H1 (cell line): ENCODE measurements at regions not wholly inside any gene's neighbourhood (a gene's known extent, or its start where the extent isn't known, plus 50 kb on each side); places are given as distances from the start of the nearest gene placed in this dataset.

ENCODE experiments used
- CTCF ChIA-PET: fragments of 300-600 bp; sonication (Branson Sonifier 250); formaldehyde crosslinking; loops from one replicate; lab custom pipeline; 2021; ENCODE audit not compliant: partially characterized antibody; lab: Charles Lee
- POLR2A ChIA-PET: fragments of 300-600 bp; sonication (Branson Sonifier 250); formaldehyde crosslinking; loops from one replicate; lab custom pipeline; 2021; ENCODE audit warnings: inconsistent platforms; ENCODE audit not compliant: partially characterized antibody; lab: Charles Lee
- DNase-seq, 2 experiments: peaks; one replicate each; pipeline versions ENCODE4 v3.0.0 to v3.0.0-alpha.2; 2010 to 2022; ENCODE audit warnings: low spot score in 2 of 2, low read depth in 1 of 2, mixed read lengths in 1 of 2
- FAIRE-seq: peaks from 2 replicates; lab custom pipeline; 2011; peaks lifted over from hg19 to GRCh38; lab: Jason Lieb, UNC
- H2AFZ ChIP-seq: 2 replicates; pipeline ENCODE4 v1.8.1; 2012; ENCODE audit warnings: low read length, inconsistent platforms
- H2AK5ac ChIP-seq: 2 replicates; pipeline ENCODE4 v1.6.1; 2013; ENCODE audit warnings: low read depth, low read length
- H2BK120ac ChIP-seq: replicated peaks from 2 replicates; pipeline ENCODE3; 2013; ENCODE audit warnings: low read depth, low read length, inconsistent platforms
- H2BK12ac ChIP-seq: 2 replicates; pipeline ENCODE4 v1.6.1; 2013; ENCODE audit warnings: low read depth, low read length
- H2BK15ac ChIP-seq: 2 replicates; pipeline ENCODE4 v1.6.1; 2013; ENCODE audit warnings: low read length
- H2BK20ac ChIP-seq: 2 replicates; pipeline ENCODE4 v1.6.1; 2013; ENCODE audit warnings: low read length
- H2BK5ac ChIP-seq: 2 replicates; pipeline ENCODE4 v1.6.1; 2013; ENCODE audit warnings: low read depth, low read length
- H3K14ac ChIP-seq: 2 replicates; pipeline ENCODE4 v1.6.1; 2013; ENCODE audit warnings: inconsistent platforms; ENCODE audit not compliant: insufficient read length
- H3K18ac ChIP-seq: 2 replicates; pipeline ENCODE4 v1.6.1; 2013; ENCODE audit warnings: low read length; ENCODE audit errors: extremely low read depth
- H3K23ac ChIP-seq: 2 replicates; pipeline ENCODE4 v1.6.1; 2013; ENCODE audit warnings: inconsistent platforms; ENCODE audit not compliant: insufficient read length
- H3K23me2 ChIP-seq: 2 replicates; pipeline ENCODE4 v1.6.1; 2013; ENCODE audit warnings: low read depth, low read length
- H3K27ac ChIP-seq: 2 replicates; pipeline ENCODE4 v1.6.1; 2011; ENCODE audit warnings: low read depth, low read length, inconsistent platforms
- H3K27me3 ChIP-seq, 4 experiments: replicated peaks in 1 of 4; 1 replicate in 1 of 4; 2 replicates in 3 of 4; pipeline versions ENCODE4 v1.6.1 to v1.8.1; 2011 to 2013; ENCODE audit warnings: low read length in 3 of 4, mild to moderate bottlenecking in 3 of 4, inconsistent platforms in 2 of 4, mixed read lengths in 2 of 4, moderate library complexity in 1 of 4; ENCODE audit not compliant: control insufficient read depth in 3 of 4, insufficient read depth in 3 of 4; ENCODE audit errors: extremely low read depth in 1 of 4
- H3K36me3 ChIP-seq, 4 experiments: 2 replicates each; pipeline versions ENCODE4 v1.6.1 to v1.8.1; 2011 to 2013; ENCODE audit warnings: mild to moderate bottlenecking in 4 of 4, low read length in 3 of 4, moderate library complexity in 2 of 4, control low read depth in 1 of 4, inconsistent platforms in 1 of 4; ENCODE audit not compliant: insufficient read depth in 4 of 4, control insufficient read depth in 2 of 4
- H3K4ac ChIP-seq: replicated peaks from 2 replicates; pipeline ENCODE3; 2013; ENCODE audit warnings: low read length, low read depth, mixed read lengths, inconsistent platforms; ENCODE audit not compliant: insufficient read length
- H3K4me1 ChIP-seq, 4 experiments: replicated peaks in 1 of 4; 1 replicate in 1 of 4; 2 replicates in 3 of 4; pipeline versions ENCODE4 v1.6.1 to v1.8.1; 2011 to 2013; ENCODE audit warnings: low read length in 3 of 4, inconsistent platforms in 2 of 4, mixed read lengths in 1 of 4; ENCODE audit not compliant: insufficient read depth in 4 of 4, control insufficient read depth in 3 of 4
- H3K4me2 ChIP-seq, 2 experiments: 2 replicates each; pipeline versions ENCODE4 v1.6.1 to v1.8.1; 2011 to 2013; ENCODE audit warnings: low read depth in 2 of 2, low read length in 2 of 2, control low read depth in 1 of 2, inconsistent platforms in 1 of 2, mild to moderate bottlenecking in 1 of 2; ENCODE audit not compliant: insufficient read depth in 1 of 2
- H3K4me3 ChIP-seq, 4 experiments: fragments of 200-600, 300-600 bp in 1 of 4; sonication (generic), shearing (Covaris generic), sonication (Bioruptor Twin) in 1 of 4; 2 replicates each; pipeline versions ENCODE4 v1.5.1 to v1.8.1; 2011 to 2016; ENCODE audit warnings: low read length in 4 of 4, low read depth in 3 of 4, control low read depth in 2 of 4, inconsistent platforms in 2 of 4, mild to moderate bottlenecking in 2 of 4, mixed read lengths in 1 of 4, moderate library complexity in 1 of 4; ENCODE audit not compliant: insufficient read depth in 2 of 4; ENCODE audit errors: extremely low read depth in 1 of 4
- H3K56ac ChIP-seq: replicated peaks from 2 replicates; pipeline ENCODE3; 2013; ENCODE audit warnings: low read depth, mild to moderate bottlenecking, mixed read lengths, low read length, inconsistent platforms; ENCODE audit not compliant: insufficient read length
- H3K79me1 ChIP-seq: 2 replicates; pipeline ENCODE4 v1.6.1; 2013; ENCODE audit warnings: low read depth, low read length, control low read depth
- H3K79me2 ChIP-seq, 2 experiments: 2 replicates each; pipeline versions ENCODE4 v1.6.1 to v1.8.1; 2012 to 2013; ENCODE audit warnings: low read length in 2 of 2, mild to moderate bottlenecking in 2 of 2, inconsistent platforms in 1 of 2; ENCODE audit not compliant: insufficient read depth in 2 of 2, control insufficient read depth in 1 of 2
- H3K9ac ChIP-seq, 4 experiments: replicated peaks in 1 of 4; 1 replicate in 1 of 4; 2 replicates in 3 of 4; pipeline versions ENCODE4 v1.6.1 to v1.8.1; 2011 to 2013; ENCODE audit warnings: low read depth in 3 of 4, low read length in 3 of 4, control low read depth in 2 of 4, mild to moderate bottlenecking in 2 of 4, moderate library complexity in 2 of 4, inconsistent platforms in 1 of 4; ENCODE audit errors: extremely low read depth in 1 of 4
- H3K9me3 ChIP-seq, 2 experiments: 2 replicates each; pipeline versions ENCODE4 v1.6.1 to v1.8.1; 2012 to 2013; ENCODE audit warnings: mild to moderate bottlenecking in 2 of 2, moderate library complexity in 2 of 2, control low read depth in 1 of 2, inconsistent platforms in 1 of 2, low read depth in 1 of 2, low read length in 1 of 2, mixed read lengths in 1 of 2; ENCODE audit not compliant: insufficient read depth in 2 of 2
- H4K20me1 ChIP-seq, 2 experiments: replicated peaks in 1 of 2; 2 replicates each; pipeline versions ENCODE3 to v1.8.1; 2011 to 2013; ENCODE audit warnings: inconsistent platforms in 2 of 2, low read length in 2 of 2, mild to moderate bottlenecking in 1 of 2; ENCODE audit not compliant: insufficient read depth in 2 of 2, control insufficient read depth in 1 of 2
- H4K5ac ChIP-seq: 2 replicates; pipeline ENCODE4 v1.6.1; 2013; ENCODE audit warnings: low read length, low read depth, mixed read lengths, inconsistent platforms; ENCODE audit not compliant: insufficient read length
- H4K8ac ChIP-seq: 2 replicates; pipeline ENCODE4 v1.8.0; 2013; ENCODE audit warnings: mild to moderate bottlenecking, moderate library complexity, low read length, inconsistent platforms; ENCODE audit not compliant: insufficient read depth; ENCODE audit errors: extremely low read depth
- H4K91ac ChIP-seq: replicated peaks from 2 replicates; pipeline ENCODE3; 2013; ENCODE audit warnings: low read length, mixed read lengths, inconsistent platforms; ENCODE audit not compliant: insufficient read length
- BRCA1 ChIP-seq: IDR thresholded peaks from 2 replicates; pipeline ENCODE4 v1.6.1; 2012; ENCODE audit warnings: low read depth, low read length, improper control_type of control experiment
- JUND ChIP-seq: IDR thresholded peaks from 2 replicates; pipeline ENCODE4 v1.6.1; 2011; ENCODE audit warnings: mild to moderate bottlenecking, improper control_type of control experiment, low read length
- RNF2 ChIP-seq: fragments of 200-900, 300-1000 bp; sonication (generic); IDR thresholded peaks from 2 replicates; pipeline ENCODE4 v1.7.1; 2016; ENCODE audit warnings: borderline replicate concordance, low read depth, mild to moderate bottlenecking, antibody characterized with exemption, low read length; ENCODE audit not compliant: poor library complexity, severe bottlenecking; ENCODE audit errors: missing control alignments
- SP1 ChIP-seq: IDR thresholded peaks from 2 replicates; pipeline ENCODE4 v1.6.1; 2011; ENCODE audit warnings: low read depth, low read length
- SP4 ChIP-seq: IDR thresholded peaks from 2 replicates; pipeline ENCODE4 v1.6.1; 2012; ENCODE audit warnings: low read length, inconsistent platforms
- WGBS, 2 experiments: shearing (Covaris generic) in 1 of 2; methylation state at CpG; one replicate each; pipeline versions ENCODE4 v1.1.6 to v1.1.7; 2013 to 2015; ENCODE audit warnings: low lambda C conversion rate in 2 of 2, mixed read lengths in 2 of 2, inconsistent platforms in 1 of 2, low coverage in 1 of 2, missing lambda C conversion rate in 1 of 2; ENCODE audit not compliant: insufficient replicate concordance in 2 of 2, insufficient coverage in 1 of 2, insufficient read length in 1 of 2; ENCODE audit errors: extremely low coverage in 1 of 2, missing lambda C conversion rate in 1 of 2; 5-methylcytosine and 5-hydroxymethylcytosine counted together
- TF ChIP-seq, protein P1 (sequence below): IDR thresholded peaks from 2 replicates; pipeline ENCODE4 v1.6.1; 2012; ENCODE audit warnings: inconsistent platforms

DNA sequence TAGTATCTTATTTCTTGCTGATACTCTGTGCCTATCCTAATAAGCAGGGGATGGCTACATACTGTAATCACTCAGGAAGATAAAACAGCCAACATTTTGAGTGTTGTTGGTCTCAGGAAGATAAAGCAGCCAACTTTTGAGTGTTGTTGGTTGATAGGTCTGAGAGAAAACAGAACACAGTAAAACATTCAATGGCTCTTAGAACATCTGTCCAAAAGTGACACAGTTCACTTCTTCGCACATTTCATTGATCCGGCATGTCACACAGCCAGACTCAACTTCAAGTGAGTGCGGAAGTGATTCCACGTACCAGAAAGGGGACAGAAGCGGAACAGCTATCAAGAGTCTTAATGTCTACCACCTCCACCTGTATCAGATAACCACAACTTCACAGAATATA lies 87.3 kb upstream of the DMD start:
- no peaks in the 10 kb centered on the region for H3K36me3 ChIP-seq
- no peak overlapping the region for H3K23ac ChIP-seq
- H4K8ac ChIP-seq = no peak overlapping the region
- H3K4ac ChIP-seq = no peak overlapping the region
- H3K18ac ChIP-seq = no peak overlapping the region
- no peak overlapping the region for H4K5ac ChIP-seq
- H3K4me2 ChIP-seq = no peak overlapping the region
- H2BK15ac ChIP-seq = no peak overlapping the region
- ChIA-PET POLR2A (no interaction called here), CTCF (no interaction called here)
- no peak overlapping the region for H3K14ac ChIP-seq
- H3K4me3 ChIP-seq = no peak overlapping the region
- no peaks in the 10 kb centered on the region for H3K79me2 ChIP-seq
- no peak overlapping the region for H3K27ac ChIP-seq
- no peak overlapping the region for H3K56ac ChIP-seq
- H4K91ac ChIP-seq = no peak overlapping the region
- H2AK5ac ChIP-seq = no peak overlapping the region
- no peak overlapping the region for H3K9ac ChIP-seq
- H2AFZ ChIP-seq = no peak overlapping the region
- no peaks in the 10 kb centered on the region for H4K20me1 ChIP-seq
- H2BK120ac ChIP-seq = no peak overlapping the region
- TF ChIP-seq JUND (no peak), SP1 (no peak), BRCA1 (no peak), SP4 (no peak), RNF2 (no peak)
- TF ChIP-seq, protein P1, sequence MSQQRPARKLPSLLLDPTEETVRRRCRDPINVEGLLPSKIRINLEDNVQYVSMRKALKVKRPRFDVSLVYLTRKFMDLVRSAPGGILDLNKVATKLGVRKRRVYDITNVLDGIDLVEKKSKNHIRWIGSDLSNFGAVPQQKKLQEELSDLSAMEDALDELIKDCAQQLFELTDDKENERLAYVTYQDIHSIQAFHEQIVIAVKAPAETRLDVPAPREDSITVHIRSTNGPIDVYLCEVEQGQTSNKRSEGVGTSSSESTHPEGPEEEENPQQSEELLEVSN = no peak
- TF ChIP-seq, all 59 proteins: peak for 0
- DNase-seq (no peak), FAIRE-seq (peak; percentile 7)
- Histone ChIP-seq H2BK5ac (no peak overlapping the region), H2BK12ac (no peak overlapping the region), H3K79me1 (no peaks in the 10 kb centered on the region), H3K4me1 (no peaks in the 10 kb centered on the region), H2BK20ac (no peak overlapping the region), H3K23me2 (no peaks in the 10 kb centered on the region), H3K9me3 (no peaks in the 10 kb centered on the region), H3K27me3 (no peaks in the 10 kb centered on the region)
- WGBS, 2 experiments = 91% methylated on average over 5 of the region's 5 CpGs; no CpG with 5 or more reads in 1 of the 2 experiments
